MCF 10A (cell line): ENCODE measurements at regions not wholly inside any gene's neighbourhood (a gene's known extent, or its start where the extent isn't known, plus 50 kb on each side); places are given as distances from the start of the nearest gene placed in this dataset.

Experiments
- BruUV-seq: library from RNA; stranded (reverse); fragments of 400-500 nt; replicated peaks from 2 replicates; lab custom pipeline; 2021; lab: Mats Ljungman, UMichigan
- CTCF ChIA-PET: fragments of 300-600 bp; sonication (Branson Sonifier 250); formaldehyde crosslinking; extraction: SDS; loops from one replicate; lab custom pipeline; 2021; ENCODE audit warnings: antibody characterized with exemption, inconsistent platforms; lab: Yijun Ruan, JAX
- POLR2A ChIA-PET: fragments of 300-600, 350-650 bp; sonication (Branson Sonifier 250); formaldehyde crosslinking; extraction: SDS; loops from one replicate; lab custom pipeline; 2020; ENCODE audit warnings: antibody characterized with exemption, inconsistent platforms; lab: Yijun Ruan, JAX
- DNase-seq: peaks from one replicate; pipeline ENCODE4 v3.0.0-alpha.2; 2018; ENCODE audit not compliant: unreplicated experiment
- H3K27ac Mint-ChIP-seq: one replicate; pipeline ENCODE4 v1.8.0; 2022; ENCODE audit warnings: mild to moderate bottlenecking, low read depth, mixed read lengths; ENCODE audit not compliant: unreplicated experiment
- H3K27me3 Mint-ChIP-seq: one replicate; pipeline ENCODE4 v1.8.0; 2022; ENCODE audit warnings: mixed read lengths; ENCODE audit not compliant: insufficient read depth, unreplicated experiment
- H3K36me3 Mint-ChIP-seq: one replicate; pipeline ENCODE4 v1.8.0; 2022; ENCODE audit warnings: mild to moderate bottlenecking, moderate library complexity, mixed read lengths; ENCODE audit not compliant: insufficient read depth, unreplicated experiment
- H3K4me1 Mint-ChIP-seq: one replicate; pipeline ENCODE4 v1.8.0; 2022; ENCODE audit warnings: mixed read lengths; ENCODE audit not compliant: insufficient read depth, unreplicated experiment
- H3K4me3 Mint-ChIP-seq: one replicate; pipeline ENCODE4 v1.8.0; 2022; ENCODE audit warnings: mild to moderate bottlenecking, moderate library complexity, mixed read lengths; ENCODE audit not compliant: unreplicated experiment
- H3K9me3 Mint-ChIP-seq: one replicate; pipeline ENCODE4 v1.8.0; 2022; ENCODE audit warnings: mixed read lengths; ENCODE audit not compliant: unreplicated experiment
- CTCF ChIP-seq: fragments of 200-600 bp; IDR thresholded peaks from one replicate; pipeline ENCODE4 v1.8.0; 2022; ENCODE audit warnings: antibody characterized with exemption, mild to moderate bottlenecking; ENCODE audit not compliant: unreplicated experiment
- intact Hi-C: fragments of 100-400 bp; cut with micrococcal nuclease; formaldehyde crosslinking; loops from 2 replicates; pipeline ENCODE4 v1.14.1; 2022

GRCh38 chr17:69801368-69801767 lies 273.7 kb upstream of the KCNJ16 start:
- POLR2A ChIA-PET, result no interaction called here
- CTCF ChIA-PET, result interaction anchor here (0.5 kb wide), 1 partner anchor 221 kb away, joined by 3 read pairs; no protein-coding TSS in a partner anchor
- intact Hi-C loops, result no loop called here
- H3K27me3 Mint-ChIP-seq, result no peaks in the 10 kb centered on the region
- H3K4me1 Mint-ChIP-seq, result no peaks in the 10 kb centered on the region
- peaks cover 8% of the 10 kb centered on the region for H3K9me3 Mint-ChIP-seq
- no peak overlapping the region for H3K4me3 Mint-ChIP-seq
- no peak for DNase-seq
- H3K27ac Mint-ChIP-seq, result no peak overlapping the region
- no peak for TF ChIP-seq CTCF
- BruUV-seq, result no TSS peak
- H3K36me3 Mint-ChIP-seq, result no peaks in the 10 kb centered on the region

GRCh38 chr17:69802045-69802740 lies 272.8 kb upstream of the KCNJ16 start:
- H3K27me3 Mint-ChIP-seq, result no peaks in the 10 kb centered on the region
- H3K36me3 Mint-ChIP-seq, result no peaks in the 10 kb centered on the region
- no peaks in the 10 kb centered on the region for H3K4me1 Mint-ChIP-seq
- no TSS peak for BruUV-seq
- POLR2A ChIA-PET, result no interaction called here
- peak; percentile 5 for DNase-seq
- no peak overlapping the region for H3K4me3 Mint-ChIP-seq
- intact Hi-C loops, result no loop called here
- no peak overlapping the region for H3K27ac Mint-ChIP-seq
- CTCF ChIA-PET, result interaction anchor here (0.6 to 1.4 kb wide), 2 partner anchors 8 to 465 kb away, joined by 3 to 4 read pairs; no protein-coding TSS in a partner anchor
- no peak for TF ChIP-seq CTCF
- peaks cover 8% of the 10 kb centered on the region for H3K9me3 Mint-ChIP-seq

GRCh38 chr17:69809331-69809730 lies 265.7 kb upstream of the KCNJ16 start:
- Mint-ChIP-seq H3K36me3 (no peaks in the 10 kb centered on the region), H3K4me1 (peaks cover 35% of the 10 kb centered on the region), H3K27ac (no peak overlapping the region), H3K9me3 (no peaks in the 10 kb centered on the region), H3K4me3 (no peak overlapping the region), H3K27me3 (no peaks in the 10 kb centered on the region)
- no TSS peak for BruUV-seq
- CTCF ChIA-PET, result interaction anchor here (0.7 kb wide), 1 partner anchor 18 kb away, joined by 4 read pairs; no protein-coding TSS in a partner anchor
- no peak for TF ChIP-seq CTCF
- DNase-seq, result peak; percentile 7
- intact Hi-C loops, result no loop called here
- POLR2A ChIA-PET, result interaction anchor here (0.5 to 1.2 kb wide), 3 partner anchors 51 to 597 kb away, joined by 3 to 4 read pairs (median 3); no protein-coding TSS in a partner anchor

- no peak for TF ChIP-seq CTCF
- no peak overlapping the region for H3K4me3 Mint-ChIP-seq
- CTCF ChIA-PET, result no interaction called here
- DNase-seq, result no peak
- no peaks in the 10 kb centered on the region for H3K36me3 Mint-ChIP-seq
- H3K27ac Mint-ChIP-seq, result no peak overlapping the region
- H3K9me3 Mint-ChIP-seq, result no peaks in the 10 kb centered on the region
- H3K4me1 Mint-ChIP-seq, result peaks cover 36% of the 10 kb centered on the region
- no peaks in the 10 kb centered on the region for H3K27me3 Mint-ChIP-seq
- POLR2A ChIA-PET, result interaction anchor here (1.2 to 1.9 kb wide), 2 partner anchors 54 to 77 kb away, joined by 4 to 5 read pairs; no protein-coding TSS in a partner anchor
- no TSS peak for BruUV-seq
- intact Hi-C loops, result no loop called here
These were observed 264.6 kb upstream of the KCNJ16 start for GRCh38 chr17:69810326-69810965.
